ENCODE measurements at regions not wholly inside any gene's neighbourhood (a gene's known extent, or its start where the extent isn't known, plus 50 kb on each side); places are given as distances from the start of the nearest gene placed in this dataset.

DNA sequence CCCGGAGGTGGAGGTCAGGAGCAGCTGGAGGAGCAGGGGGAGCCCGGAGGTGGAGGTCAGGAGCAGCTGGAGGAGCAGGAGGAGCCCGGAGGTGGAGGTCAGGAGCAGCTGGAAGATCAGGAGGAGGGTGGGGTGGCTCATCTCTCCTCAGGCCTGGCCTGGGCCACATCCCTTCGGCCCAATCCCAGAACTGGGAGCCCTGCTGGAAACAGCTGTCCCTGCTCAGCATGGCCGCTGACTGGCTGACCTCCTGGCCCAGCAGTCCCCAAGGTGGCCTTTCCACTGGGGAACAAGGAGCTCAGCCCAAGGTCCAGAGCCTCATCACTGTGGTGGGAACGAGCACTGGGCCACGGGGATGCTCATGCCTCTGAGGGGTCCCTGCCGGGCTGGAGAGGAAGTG, 66.6 kb upstream of the LAPTM4A start:
- TF ChIP-seq, protein P1, sequence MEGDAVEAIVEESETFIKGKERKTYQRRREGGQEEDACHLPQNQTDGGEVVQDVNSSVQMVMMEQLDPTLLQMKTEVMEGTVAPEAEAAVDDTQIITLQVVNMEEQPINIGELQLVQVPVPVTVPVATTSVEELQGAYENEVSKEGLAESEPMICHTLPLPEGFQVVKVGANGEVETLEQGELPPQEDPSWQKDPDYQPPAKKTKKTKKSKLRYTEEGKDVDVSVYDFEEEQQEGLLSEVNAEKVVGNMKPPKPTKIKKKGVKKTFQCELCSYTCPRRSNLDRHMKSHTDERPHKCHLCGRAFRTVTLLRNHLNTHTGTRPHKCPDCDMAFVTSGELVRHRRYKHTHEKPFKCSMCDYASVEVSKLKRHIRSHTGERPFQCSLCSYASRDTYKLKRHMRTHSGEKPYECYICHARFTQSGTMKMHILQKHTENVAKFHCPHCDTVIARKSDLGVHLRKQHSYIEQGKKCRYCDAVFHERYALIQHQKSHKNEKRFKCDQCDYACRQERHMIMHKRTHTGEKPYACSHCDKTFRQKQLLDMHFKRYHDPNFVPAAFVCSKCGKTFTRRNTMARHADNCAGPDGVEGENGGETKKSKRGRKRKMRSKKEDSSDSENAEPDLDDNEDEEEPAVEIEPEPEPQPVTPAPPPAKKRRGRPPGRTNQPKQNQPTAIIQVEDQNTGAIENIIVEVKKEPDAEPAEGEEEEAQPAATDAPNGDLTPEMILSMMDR (IDR thresholded peaks at IDR 0.05) = no peak
- TF ChIP-seq EP300 (IDR thresholded peaks at IDR 0.05) (no peak), POLR2A (IDR thresholded peaks at IDR 0.05) (no peak)

Data from tibial nerve (tissue), 4 donors.